Endodermal cell (in vitro differentiated cells): ENCODE measurements at regions not wholly inside any gene's neighbourhood (a gene's known extent, or its start where the extent isn't known, plus 50 kb on each side); places are given as distances from the start of the nearest gene placed in this dataset.

Experiments
- DNase-seq: peaks from one replicate; pipeline ENCODE4 v3.0.0-alpha.2; 2017
- H3K27ac ChIP-seq: 2 replicates; pipeline ENCODE4 v1.5.1; 2013; ENCODE audit warnings: mild to moderate bottlenecking, low read depth, low read length, moderate library complexity
- H3K27me3 ChIP-seq: 2 replicates; pipeline ENCODE4 v1.6.1; 2013; ENCODE audit warnings: mild to moderate bottlenecking, low read length, moderate library complexity; ENCODE audit not compliant: insufficient read depth, control insufficient read depth, poor library complexity, severe bottlenecking
- H3K36me3 ChIP-seq: 2 replicates; pipeline ENCODE4 v1.7.0; 2013; ENCODE audit warnings: mild to moderate bottlenecking, low read length, moderate library complexity; ENCODE audit not compliant: control insufficient read depth, insufficient read depth
- H3K4me1 ChIP-seq: one replicate; pipeline ENCODE4 v1.7.0; 2013; ENCODE audit warnings: low read length; ENCODE audit not compliant: control insufficient read depth, insufficient read depth
- H3K4me3 ChIP-seq: 2 replicates; pipeline ENCODE4 v1.5.1; 2013; ENCODE audit warnings: mild to moderate bottlenecking, low read length, moderate library complexity
- H3K9ac ChIP-seq: 2 replicates; pipeline ENCODE4 v1.6.1; 2013; ENCODE audit warnings: mild to moderate bottlenecking, low read length, moderate library complexity; ENCODE audit not compliant: poor library complexity, severe bottlenecking; ENCODE audit errors: extremely low read depth
- H3K9me3 ChIP-seq: 2 replicates; pipeline ENCODE4 v1.6.1; 2013; ENCODE audit warnings: mild to moderate bottlenecking, low read length, moderate library complexity; ENCODE audit not compliant: control insufficient read depth
- H3K27ac Mint-ChIP-seq: 2 replicates; pipeline ENCODE4 v1.8.0; 2020; ENCODE audit warnings: mixed read lengths
- H3K27me3 Mint-ChIP-seq: 2 replicates; pipeline ENCODE4 v1.8.0; 2021; ENCODE audit warnings: mild to moderate bottlenecking, mixed read lengths; ENCODE audit not compliant: insufficient read depth
- H3K36me3 Mint-ChIP-seq: 2 replicates; pipeline ENCODE4 v1.8.0; 2020; ENCODE audit warnings: low read depth, mixed read lengths
- H3K4me1 Mint-ChIP-seq: 2 replicates; pipeline ENCODE4 v1.8.0; 2020; ENCODE audit warnings: mixed read lengths
- H3K4me3 Mint-ChIP-seq: 2 replicates; pipeline ENCODE4 v1.8.0; 2020; ENCODE audit warnings: mild to moderate bottlenecking, moderate library complexity, mixed read lengths
- H3K9me3 Mint-ChIP-seq: 2 replicates; pipeline ENCODE4 v1.8.0; 2020; ENCODE audit warnings: mild to moderate bottlenecking, mixed read lengths
- CTCF ChIP-seq: fragments of 200-600 bp; sonication (generic); conservative IDR thresholded peaks from 2 replicates; pipeline ENCODE4 v1.5.0; 2021; ENCODE audit warnings: antibody characterized with exemption, mild to moderate bottlenecking
- WGBS, 2 experiments: methylation state at CpG; one replicate each; pipeline versions ENCODE4 v1.1.5 to v1.1.7; 2013; ENCODE audit warnings: missing lambda C conversion rate in 2 of 2, mixed read lengths in 1 of 2; ENCODE audit not compliant: insufficient coverage in 1 of 2, insufficient read length in 1 of 2; 5-methylcytosine and 5-hydroxymethylcytosine counted together

DNA sequence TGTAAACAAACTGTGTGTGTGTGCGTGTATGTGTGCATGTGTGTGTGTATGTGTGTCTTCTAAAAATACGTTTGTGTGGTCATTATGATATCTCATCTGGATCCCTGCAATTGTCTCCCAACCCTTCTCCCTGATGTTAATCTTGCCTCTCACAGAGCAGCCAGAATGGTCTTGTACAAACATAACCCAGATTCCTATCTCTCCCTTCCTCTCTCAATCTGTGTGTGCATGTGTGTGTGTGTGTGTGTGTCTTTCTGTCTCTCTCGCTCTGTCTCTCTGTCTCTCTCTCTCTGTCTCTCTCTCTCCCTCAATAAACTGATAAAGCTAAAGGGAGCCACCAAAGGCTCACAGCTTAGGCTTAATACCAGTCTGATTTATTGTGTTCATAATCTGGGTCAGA, 210.8 kb downstream of the PAX3 start:
- no peaks in the 10 kb centered on the region for H3K36me3 Mint-ChIP-seq

DNA sequence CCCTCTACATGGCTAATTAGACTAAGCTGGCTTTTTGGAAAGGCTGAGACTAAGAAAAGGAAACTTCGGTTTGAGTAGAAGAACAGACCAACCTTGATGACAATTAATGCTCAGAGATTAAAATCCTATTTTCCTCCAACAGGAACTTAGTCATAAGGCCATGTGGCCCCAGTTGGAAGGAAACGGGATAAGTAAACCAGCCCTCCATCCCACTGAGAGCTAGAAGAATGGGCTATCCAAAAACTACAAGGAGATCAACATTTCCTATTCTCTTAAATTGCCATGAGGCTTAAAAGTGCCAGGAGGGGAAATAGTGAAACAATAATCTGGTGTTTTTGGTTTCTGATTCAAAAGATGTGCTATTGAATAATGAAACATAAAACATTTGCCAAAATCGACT, 216.6 kb downstream of the PAX3 start:
- Mint-ChIP-seq H3K9me3 (peaks cover 1% of the 10 kb centered on the region), H3K36me3 (no peaks in the 10 kb centered on the region)
- no peak overlapping the region for H3K4me3 ChIP-seq

More for the DNA sequence above, 210.8 kb downstream of the PAX3 start:
- TF ChIP-seq CTCF: no peak
- Mint-ChIP-seq H3K4me1 (peaks cover 24% of the 10 kb centered on the region), H3K9me3 (peaks cover 1% of the 10 kb centered on the region), H3K27me3 (peaks cover 40% of the 10 kb centered on the region), H3K4me3 (no peak overlapping the region), H3K27ac (no peak overlapping the region)
- Histone ChIP-seq H3K9ac (no peak overlapping the region), H3K4me3 (no peak overlapping the region), H3K4me1 (peaks cover 7% of the 10 kb centered on the region), H3K36me3 (no peaks in the 10 kb centered on the region), H3K27ac (no peak overlapping the region), H3K27me3 (peaks cover 46% of the 10 kb centered on the region), H3K9me3 (peaks cover 10% of the 10 kb centered on the region)
- WGBS, 2 experiments: 92% methylated on average over 2 of the region's 3 CpGs; no CpG with 5 or more reads in 1 of the 2 experiments
- DNase-seq: no peak

GRCh38 chr2:222080141-222080540, 218.7 kb downstream of the PAX3 start:
- Histone ChIP-seq H3K27ac (no peak overlapping the region), H3K27me3 (no peaks in the 10 kb centered on the region), H3K9ac (no peak overlapping the region), H3K4me1 (peaks cover 11% of the 10 kb centered on the region), H3K4me3 (no peak overlapping the region), H3K36me3 (no peaks in the 10 kb centered on the region), H3K9me3 (no peaks in the 10 kb centered on the region)
- no peak for TF ChIP-seq CTCF
- Mint-ChIP-seq H3K9me3 (peaks cover 1% of the 10 kb centered on the region), H3K4me3 (no peak overlapping the region), H3K4me1 (peaks cover 21% of the 10 kb centered on the region), H3K36me3 (no peaks in the 10 kb centered on the region), H3K27me3 (peaks cover 16% of the 10 kb centered on the region), H3K27ac (no peak overlapping the region)
- no peak for DNase-seq
- 90 to 100% methylated on average over 2 of the region's 2 CpGs for WGBS, 2 experiments

More for the DNA sequence above, 216.6 kb downstream of the PAX3 start:
- H3K4me1 Mint-ChIP-seq: peaks cover 23% of the 10 kb centered on the region
- H3K9me3 ChIP-seq: no peaks in the 10 kb centered on the region
- H3K4me3 Mint-ChIP-seq: no peak overlapping the region
- no peaks in the 10 kb centered on the region for H3K36me3 ChIP-seq
- peaks cover 13% of the 10 kb centered on the region for H3K27me3 Mint-ChIP-seq
- H3K27ac ChIP-seq: no peak overlapping the region
- DNase-seq: no peak
- no peak overlapping the region for H3K9ac ChIP-seq
- H3K27ac Mint-ChIP-seq: no peak overlapping the region
- TF ChIP-seq CTCF: no peak
- no peaks in the 10 kb centered on the region for H3K27me3 ChIP-seq
- 66 to 70% methylated on average over 3 of the region's 3 CpGs for WGBS, 2 experiments
- H3K4me1 ChIP-seq: peaks cover 11% of the 10 kb centered on the region
